ENCODE measurements at regions not wholly inside any gene's neighbourhood (a gene's known extent, or its start where the extent isn't known, plus 50 kb on each side); places are given as distances from the start of the nearest gene placed in this dataset.

GRCh38 chr5:82728926-82729702 is 348.1 kb downstream of the TMEM167A start:
- ChIA-PET POLR2A (ENCODE audit: partially characterized antibody) (no interaction called here), CTCF (ENCODE audit: partially characterized antibody) (no interaction called here)
- H3K14ac ChIP-seq (ENCODE audit: insufficient read length), result no peak overlapping the region
- H3K9me3 ChIP-seq (ENCODE audit: insufficient read depth in 2 of 2, low read depth in 1 of 2, low read length in 1 of 2), result no peaks in the 10 kb centered on the region
- no peak overlapping the region for H4K91ac ChIP-seq (replicated peaks; ENCODE audit: insufficient read length, low read length)
- no peaks in the 10 kb centered on the region for H3K27me3 ChIP-seq (replicated peaks in 1 of 4; ENCODE audit: control insufficient read depth in 3 of 4, extremely low read depth in 1 of 4, insufficient read depth in 3 of 4, low read length in 3 of 4)
- no peak overlapping the region for H3K18ac ChIP-seq (ENCODE audit: extremely low read depth, low read length)
- no peak overlapping the region for H2AK5ac ChIP-seq (ENCODE audit: low read depth, low read length)
- H3K4me1 ChIP-seq (replicated peaks in 1 of 4; ENCODE audit: control insufficient read depth in 3 of 4, insufficient read depth in 4 of 4, low read length in 3 of 4), result no peaks in the 10 kb centered on the region
- no peaks in the 10 kb centered on the region for H4K20me1 ChIP-seq (replicated peaks in 1 of 2; ENCODE audit: control insufficient read depth in 1 of 2, insufficient read depth in 2 of 2, low read length in 2 of 2)
- no peak overlapping the region for H3K23ac ChIP-seq (ENCODE audit: insufficient read length)
- H4K5ac ChIP-seq (ENCODE audit: insufficient read length, low read depth, low read length), result no peak overlapping the region
- no peak overlapping the region for H3K4me2 ChIP-seq (ENCODE audit: insufficient read depth in 1 of 2, low read depth in 2 of 2, low read length in 2 of 2)
- no peak overlapping the region for H2AFZ ChIP-seq (ENCODE audit: low read length)
- H2BK5ac ChIP-seq (ENCODE audit: low read depth, low read length), result no peak overlapping the region
- H3K4ac ChIP-seq (replicated peaks; ENCODE audit: insufficient read length, low read depth, low read length), result no peak overlapping the region
- no peak overlapping the region for H3K4me3 ChIP-seq (ENCODE audit: extremely low read depth in 1 of 4, insufficient read depth in 2 of 4, low read depth in 3 of 4, low read length in 4 of 4)
- DNase-seq (ENCODE audit: low read depth in 1 of 2, low spot score in 2 of 2) (no peak), FAIRE-seq (no peak)
- H2BK15ac ChIP-seq (ENCODE audit: low read length), result no peak overlapping the region
- H2BK12ac ChIP-seq (ENCODE audit: low read depth, low read length), result no peak overlapping the region
- no peak overlapping the region for H3K27ac ChIP-seq (ENCODE audit: low read depth, low read length)
- no peak overlapping the region for H3K56ac ChIP-seq (replicated peaks; ENCODE audit: insufficient read length, low read depth, low read length)
- no peak overlapping the region for H2BK120ac ChIP-seq (replicated peaks; ENCODE audit: low read depth, low read length)
- H4K8ac ChIP-seq (ENCODE audit: extremely low read depth, insufficient read depth, low read length), result no peak overlapping the region
- WGBS, 2 experiments (ENCODE audit: extremely low coverage in 1 of 2, insufficient coverage in 1 of 2, insufficient read length in 1 of 2, insufficient replicate concordance in 2 of 2, low coverage in 1 of 2, low lambda C conversion rate in 2 of 2, missing lambda C conversion rate in 1 of 2), result 83% methylated on average over 9 of the region's 9 CpGs; no CpG with 5 or more reads in 1 of the 2 experiments
- no peaks in the 10 kb centered on the region for H3K36me3 ChIP-seq (ENCODE audit: control insufficient read depth in 2 of 4, insufficient read depth in 4 of 4, low read length in 3 of 4)
- H3K9ac ChIP-seq (replicated peaks in 1 of 4; ENCODE audit: extremely low read depth in 1 of 4, low read depth in 3 of 4, low read length in 3 of 4), result no peak overlapping the region
- H3K79me1 ChIP-seq (ENCODE audit: low read depth, low read length), result no peaks in the 10 kb centered on the region
- no peaks in the 10 kb centered on the region for H3K79me2 ChIP-seq (ENCODE audit: control insufficient read depth in 1 of 2, insufficient read depth in 2 of 2, low read length in 2 of 2)
- no peak overlapping the region for H2BK20ac ChIP-seq (ENCODE audit: low read length)
- no peaks in the 10 kb centered on the region; the same call in 1 of the 2 replicates for H3K23me2 ChIP-seq (ENCODE audit: low read depth, low read length)
- TF ChIP-seq HDAC6 (IDR thresholded peaks at IDR 0.05; ENCODE audit: low read depth, low read length) (no peak), CTBP2 (IDR thresholded peaks at IDR 0.05; ENCODE audit: borderline replicate concordance, insufficient read depth, insufficient read length, low read length) (no peak), TAF1 (IDR thresholded peaks at IDR 0.05; ENCODE audit: low read depth, low read length) (no peak), JUN (IDR thresholded peaks at IDR 0.05; ENCODE audit: low read depth, low read length) (no peak), PHF8 (conservative IDR thresholded peaks at IDR 0.05; ENCODE audit: low read depth, low read length) (no peak), E2F6 (IDR thresholded peaks at IDR 0.05) (no peak), GABPA (IDR thresholded peaks at IDR 0.05; ENCODE audit: borderline replicate concordance, insufficient read depth, low read length) (no peak), SIRT6 (IDR thresholded peaks at IDR 0.05; ENCODE audit: low read length) (no peak), YY1 (IDR thresholded peaks at IDR 0.05; ENCODE audit: low read depth, low read length) (no peak), RBBP5 (IDR thresholded peaks at IDR 0.05; ENCODE audit: borderline replicate concordance, low read depth, low read length) (no peak)

Measured in H1 (cell line).